PC-9 (cell line): ENCODE measurements at regions not wholly inside any gene's neighbourhood (a gene's known extent, or its start where the extent isn't known, plus 50 kb on each side); places are given as distances from the start of the nearest gene placed in this dataset.
"Not testable (repeated sequence)": the region's sequence is repeated elsewhere in the genome, so short reads cannot be mapped to it uniquely, and the experiment has no call there.

ENCODE experiments used
- BruUV-seq: library from RNA; stranded (reverse); fragments of 400-500 nt; replicated peaks from 2 replicates; lab custom pipeline; 2021; lab: Mats Ljungman, UMichigan
- CTCF ChIA-PET: fragments of 300-600 bp; sonication (Branson Sonifier 250); formaldehyde crosslinking; loops from one replicate; lab custom pipeline; 2022; ENCODE audit warnings: antibody characterized with exemption; lab: Charles Lee
- POLR2A ChIA-PET: fragments of 300-600 bp; sonication (Branson Sonifier 250); formaldehyde crosslinking; loops from one replicate; lab custom pipeline; 2022; ENCODE audit warnings: antibody characterized with exemption; ENCODE audit not compliant: unreplicated experiment; lab: Charles Lee
- DNase-seq, 2 experiments: peaks; one replicate each; pipeline versions ENCODE4 v3.0.0 to v3.0.0-alpha.2; 2015 to 2022; ENCODE audit warnings: mixed read lengths in 1 of 2
- H2AFZ ChIP-seq: fragments of 200-600 bp; sonication (generic); 2 replicates; pipeline ENCODE4 v1.8.1; 2017; ENCODE audit warnings: antibody characterized with exemption
- H3F3A ChIP-seq: fragments of 200-600 bp; sonication (generic); 2 replicates; pipeline ENCODE4 v1.8.1; 2017; ENCODE audit warnings: antibody characterized with exemption, mild to moderate bottlenecking, low read depth; ENCODE audit not compliant: insufficient read depth
- H3K27ac ChIP-seq: fragments of 200-600 bp; sonication (generic); 2 replicates; pipeline ENCODE4 v1.6.1; 2016; ENCODE audit warnings: mixed run types
- H3K27me3 ChIP-seq: fragments of 200-600 bp; sonication (generic); 2 replicates; pipeline ENCODE4 v1.6.1; 2016; ENCODE audit warnings: low read depth, mixed run types; ENCODE audit not compliant: insufficient read depth
- H3K36me3 ChIP-seq: fragments of 200-600 bp; sonication (generic); 2 replicates; pipeline ENCODE4 v1.6.1; 2016; ENCODE audit warnings: low read depth, mixed run types
- H3K4me1 ChIP-seq: fragments of 200-600 bp; sonication (generic); replicated peaks from 2 replicates; pipeline ENCODE4 v1.6.1; 2016; ENCODE audit warnings: mixed run types; ENCODE audit not compliant: insufficient read depth
- H3K4me2 ChIP-seq: fragments of 200-600 bp; sonication (generic); 2 replicates; pipeline ENCODE4 v1.6.1; 2017; ENCODE audit warnings: mixed run types
- H3K4me3 ChIP-seq: fragments of 200-600 bp; sonication (generic); 2 replicates; pipeline ENCODE4 v1.6.1; 2016; ENCODE audit warnings: mixed run types
- H3K79me2 ChIP-seq: fragments of 200-600 bp; sonication (generic); 2 replicates; pipeline ENCODE4 v1.6.1; 2017; ENCODE audit warnings: low read depth, mixed run types
- H3K9me2 ChIP-seq: fragments of 200-600 bp; sonication (generic); 2 replicates; pipeline ENCODE4 v1.8.1; 2017; ENCODE audit warnings: mild to moderate bottlenecking; ENCODE audit not compliant: insufficient read depth
- H3K9me3 ChIP-seq: fragments of 200-600 bp; sonication (generic); 2 replicates; pipeline ENCODE4 v1.8.1; 2016; ENCODE audit warnings: low read depth; ENCODE audit not compliant: insufficient read depth
- H4K20me1 ChIP-seq: fragments of 200-600 bp; sonication (generic); 2 replicates; pipeline ENCODE4 v1.8.1; 2017; ENCODE audit not compliant: insufficient read depth
- EZH2 ChIP-seq: fragments of 200-600 bp; sonication (generic); IDR thresholded peaks from 2 replicates; pipeline ENCODE4 v1.8.0; 2017; ENCODE audit warnings: antibody characterized with exemption, low read depth
- intact Hi-C: fragments of 100-400 bp; cut with micrococcal nuclease; formaldehyde crosslinking; loops from one replicate; pipeline ENCODE4 v1.10.0; 2022; ENCODE audit not compliant: unreplicated experiment
- TF ChIP-seq, protein P1 (sequence below): fragments of 200-600 bp; sonication (generic); conservative IDR thresholded peaks from 2 replicates; pipeline ENCODE4 v1.6.1; 2017; ENCODE audit warnings: mixed run types, antibody characterized with exemption, mild to moderate bottlenecking, moderate library complexity

DNA sequence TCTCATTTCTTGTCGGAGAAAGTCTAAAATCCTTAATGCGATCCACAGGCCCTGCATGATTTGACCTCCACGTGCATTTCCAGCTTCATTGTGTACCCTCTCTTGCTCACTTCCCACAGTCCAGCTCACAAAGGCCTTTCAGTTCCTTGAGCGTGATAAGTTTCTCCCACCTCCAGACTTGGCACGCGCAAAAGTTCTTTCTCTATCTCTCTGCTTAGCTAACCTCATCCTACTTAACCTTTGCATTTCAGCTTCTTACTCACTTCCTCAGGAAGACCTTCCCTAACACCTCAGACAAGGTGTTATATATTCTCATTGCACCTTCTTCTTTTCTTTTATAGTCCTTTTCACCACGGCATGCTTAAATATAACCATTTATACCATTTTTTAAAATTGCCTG, 124.8 kb upstream of the XPO1 start:
- CTCF ChIA-PET = no interaction called here
- H3F3A ChIP-seq = no peaks in the 10 kb centered on the region
- POLR2A ChIA-PET = interaction anchor here (0.7 kb wide), 1 partner anchor 9 kb away, joined by 6 read pairs; no protein-coding TSS in a partner anchor
- H3K27ac ChIP-seq = no peak overlapping the region
- intact Hi-C loops = no loop called here
- no peak overlapping the region for H3K4me3 ChIP-seq
- H3K27me3 ChIP-seq = no peaks in the 10 kb centered on the region
- H3K9me2 ChIP-seq = no peaks in the 10 kb centered on the region
- H3K4me1 ChIP-seq = peaks cover 10% of the 10 kb centered on the region; the same call in 1 of the 2 replicates
- no peak overlapping the region for H2AFZ ChIP-seq
- BruUV-seq = no TSS peak
- TF ChIP-seq EZH2 = no peak
- TF ChIP-seq, protein P1, sequence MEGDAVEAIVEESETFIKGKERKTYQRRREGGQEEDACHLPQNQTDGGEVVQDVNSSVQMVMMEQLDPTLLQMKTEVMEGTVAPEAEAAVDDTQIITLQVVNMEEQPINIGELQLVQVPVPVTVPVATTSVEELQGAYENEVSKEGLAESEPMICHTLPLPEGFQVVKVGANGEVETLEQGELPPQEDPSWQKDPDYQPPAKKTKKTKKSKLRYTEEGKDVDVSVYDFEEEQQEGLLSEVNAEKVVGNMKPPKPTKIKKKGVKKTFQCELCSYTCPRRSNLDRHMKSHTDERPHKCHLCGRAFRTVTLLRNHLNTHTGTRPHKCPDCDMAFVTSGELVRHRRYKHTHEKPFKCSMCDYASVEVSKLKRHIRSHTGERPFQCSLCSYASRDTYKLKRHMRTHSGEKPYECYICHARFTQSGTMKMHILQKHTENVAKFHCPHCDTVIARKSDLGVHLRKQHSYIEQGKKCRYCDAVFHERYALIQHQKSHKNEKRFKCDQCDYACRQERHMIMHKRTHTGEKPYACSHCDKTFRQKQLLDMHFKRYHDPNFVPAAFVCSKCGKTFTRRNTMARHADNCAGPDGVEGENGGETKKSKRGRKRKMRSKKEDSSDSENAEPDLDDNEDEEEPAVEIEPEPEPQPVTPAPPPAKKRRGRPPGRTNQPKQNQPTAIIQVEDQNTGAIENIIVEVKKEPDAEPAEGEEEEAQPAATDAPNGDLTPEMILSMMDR = no peak
- H3K36me3 ChIP-seq = no peaks in the 10 kb centered on the region
- no peak for DNase-seq
- H3K79me2 ChIP-seq = no peaks in the 10 kb centered on the region
- no peak overlapping the region for H3K4me2 ChIP-seq
- no peaks in the 10 kb centered on the region for H3K9me3 ChIP-seq
- no peaks in the 10 kb centered on the region for H4K20me1 ChIP-seq

DNA sequence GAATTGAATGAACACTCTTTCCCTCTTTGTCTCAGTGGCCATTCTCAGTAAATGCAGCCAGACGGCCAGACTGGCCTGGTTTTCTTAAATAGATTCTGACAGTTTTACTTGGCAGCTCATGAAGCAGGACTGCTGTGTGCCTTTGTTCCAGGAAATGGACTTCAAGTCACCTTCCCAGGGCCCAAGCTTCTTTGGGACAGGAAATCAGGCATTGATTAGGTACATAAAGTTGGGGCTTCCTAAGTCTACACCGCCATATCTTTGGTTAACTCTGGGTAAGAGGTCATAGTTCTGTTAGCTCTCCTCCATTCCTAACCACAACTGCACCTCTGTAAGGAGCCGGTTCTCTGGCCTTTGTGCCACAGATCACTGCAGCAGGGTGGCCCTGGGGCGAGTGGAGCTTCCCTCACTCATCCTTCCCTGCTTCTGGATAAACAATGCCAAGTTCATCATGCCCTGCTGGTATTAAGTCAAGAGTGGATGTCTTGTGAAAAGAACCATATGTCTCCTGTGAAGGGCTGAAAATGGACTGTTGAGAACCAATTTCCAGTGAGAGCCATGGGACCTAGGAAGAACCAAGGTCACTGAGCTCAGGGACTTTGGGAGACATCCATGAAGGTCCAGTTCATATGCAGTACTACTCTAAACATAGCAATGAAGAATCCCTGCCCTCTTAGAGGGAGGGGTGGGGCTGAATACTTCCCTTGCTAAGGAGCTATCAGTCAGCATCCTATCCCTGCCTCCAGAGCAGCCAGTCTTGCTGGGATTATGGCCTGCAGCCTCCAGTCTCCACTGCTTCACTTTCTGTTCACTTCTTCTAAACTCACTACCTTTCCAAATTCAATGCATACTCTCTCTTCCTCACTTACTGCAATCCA, 122.6 kb upstream of the XPO1 start:
- Histone ChIP-seq H3F3A (0 out of 2 replicates have a peak, but pooled peaks cover 4% of the 10 kb centered on the region), H3K79me2 (no peaks in the 10 kb centered on the region), H3K4me3 (no peak overlapping the region), H3K9me2 (no peaks in the 10 kb centered on the region), H3K36me3 (no peaks in the 10 kb centered on the region), H3K4me1 (peaks cover 10% of the 10 kb centered on the region; the same call in 1 of the 2 replicates), H4K20me1 (no peaks in the 10 kb centered on the region), H3K27me3 (no peaks in the 10 kb centered on the region), H3K27ac (no peak overlapping the region), H2AFZ (no peak overlapping the region), H3K9me3 (no peaks in the 10 kb centered on the region), H3K4me2 (no peak overlapping the region)
- ChIA-PET POLR2A (interaction anchor here (0.5 kb wide), 1 partner anchor 58 kb away, joined by 11 read pairs; no protein-coding TSS in a partner anchor), CTCF (no interaction called here)
- TF ChIP-seq EZH2 = no peak
- TF ChIP-seq, protein P1 = no peak
- no peak for DNase-seq
- BruUV-seq = no TSS peak
- intact Hi-C loops = no loop called here

DNA sequence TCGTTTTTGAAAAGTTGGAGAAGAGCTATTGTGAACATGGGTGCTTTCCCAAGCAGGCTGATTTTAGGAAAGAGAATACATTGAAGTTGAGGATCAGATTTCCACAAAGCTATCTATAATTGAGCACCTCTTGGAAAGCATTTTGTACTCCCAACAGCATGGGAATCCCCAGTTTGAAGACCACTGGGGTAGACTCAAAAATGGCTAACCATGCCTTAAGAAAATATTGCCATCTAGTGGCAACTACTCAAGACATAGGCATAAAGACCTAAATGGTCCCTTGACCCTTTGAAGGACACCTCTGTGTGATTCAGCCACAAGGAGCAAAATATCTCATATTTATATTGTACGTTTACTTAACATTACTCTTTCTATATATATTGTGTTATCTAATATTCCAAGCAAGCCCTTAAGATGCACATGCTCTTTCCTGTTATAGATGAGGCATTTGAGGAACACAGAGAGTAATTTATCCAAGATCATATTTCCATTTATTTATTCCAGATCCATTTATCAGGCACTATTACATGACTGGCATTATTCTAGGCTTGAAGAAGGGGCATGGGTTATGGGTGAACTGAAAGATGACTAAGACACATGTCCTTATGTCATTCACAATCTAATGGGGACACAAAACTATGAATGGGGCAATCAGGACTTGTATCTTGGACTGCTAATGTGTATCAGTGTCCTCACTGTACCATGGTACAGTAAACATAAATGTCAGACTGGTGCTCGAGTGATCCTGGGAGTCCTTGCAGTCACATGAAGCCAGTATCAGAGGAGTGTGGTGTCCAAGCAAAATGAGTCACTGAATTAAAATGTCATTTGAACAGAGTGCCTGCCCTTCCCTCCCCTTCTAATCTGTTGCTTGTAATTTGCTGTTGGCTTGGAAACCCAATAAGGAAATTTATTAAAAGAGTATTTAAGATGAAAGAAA, 121.0 kb upstream of the XPO1 start:
- Histone ChIP-seq H3K4me3 (no peak overlapping the region), H3K36me3 (no peaks in the 10 kb centered on the region), H3K27me3 (no peaks in the 10 kb centered on the region), H3K79me2 (no peaks in the 10 kb centered on the region), H3F3A (0 out of 2 replicates have a peak, but pooled peaks cover 4% of the 10 kb centered on the region), H4K20me1 (no peaks in the 10 kb centered on the region), H3K4me1 (peaks cover 10% of the 10 kb centered on the region; the same call in 1 of the 2 replicates), H3K4me2 (peak overlapping the region; percentile 18; the same call in 1 of the 2 replicates), H3K9me2 (no peaks in the 10 kb centered on the region), H2AFZ (no peak overlapping the region), H3K9me3 (no peaks in the 10 kb centered on the region), H3K27ac (peak overlapping the region; percentile 18; the same call in 1 of the 2 replicates)
- intact Hi-C loops = no loop called here
- TF ChIP-seq, protein P1 = peak; percentile 72
- no peak for TF ChIP-seq EZH2
- ChIA-PET CTCF (interaction anchor here (0.6 kb wide), 1 partner anchor 403 kb away, joined by 6 read pairs; no protein-coding TSS in a partner anchor), POLR2A (interaction anchor here (0.6 kb wide), 1 partner anchor 269 kb away, joined by 4 read pairs; no protein-coding TSS in a partner anchor)
- BruUV-seq = no TSS peak
- peak in 1 of 2 experiments; percentile 74 for DNase-seq

DNA sequence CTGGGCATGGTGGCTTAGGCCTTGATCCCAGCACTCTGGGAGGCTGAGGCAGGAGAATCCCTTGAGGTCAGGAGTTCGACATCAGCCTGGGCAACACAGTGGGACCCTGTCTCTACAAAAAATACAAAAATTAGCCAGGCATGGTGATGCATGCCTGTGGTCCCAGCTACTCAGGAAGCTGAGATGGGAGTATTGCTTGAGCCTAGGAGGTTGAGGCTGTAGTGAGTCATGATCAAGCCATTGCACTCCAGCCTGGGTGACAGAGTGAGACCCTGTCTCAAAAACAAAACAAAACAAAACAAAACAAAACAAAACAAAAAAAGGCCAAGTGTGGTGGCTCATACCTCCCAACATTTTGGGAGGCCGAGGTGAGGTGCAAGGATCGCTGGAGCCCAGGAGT, 111.8 kb upstream of the XPO1 start:
- H3K27me3 ChIP-seq, POLR2A ChIA-PET, intact Hi-C loops: not testable (repeated sequence)

More for the DNA sequence above, 111.8 kb upstream of the XPO1 start:
- H3K4me3 ChIP-seq, H3K4me1 ChIP-seq, H4K20me1 ChIP-seq, CTCF ChIA-PET, H2AFZ ChIP-seq, DNase-seq, H3F3A ChIP-seq, BruUV-seq, H3K9me2 ChIP-seq, H3K79me2 ChIP-seq, H3K27ac ChIP-seq, H3K9me3 ChIP-seq, H3K4me2 ChIP-seq, H3K36me3 ChIP-seq: not testable (repeated sequence)
